ENCODE measurements at regions not wholly inside any gene's neighbourhood (a gene's known extent, or its start where the extent isn't known, plus 50 kb on each side); places are given as distances from the start of the nearest gene placed in this dataset.

DNA sequence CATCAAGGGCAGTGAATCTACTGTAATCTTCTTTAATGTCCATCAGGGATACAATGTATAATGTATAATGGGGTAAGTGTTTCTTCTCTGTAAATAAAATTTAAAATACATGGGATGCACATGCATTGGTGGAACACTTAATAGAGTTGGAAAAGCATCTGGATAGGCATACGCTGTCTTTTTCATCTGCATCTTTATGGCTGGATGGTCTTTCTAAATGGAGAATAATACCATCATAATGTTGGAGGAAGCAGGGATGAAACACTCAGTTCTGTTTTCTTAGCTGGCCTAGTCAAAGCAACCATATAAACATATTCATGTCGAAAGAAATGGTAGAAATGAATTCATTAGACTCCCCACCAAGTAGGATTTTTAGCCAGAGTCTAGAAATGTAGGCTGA is 202.8 kb downstream of the CDCA7 start:
- TF ChIP-seq FOXM1 (IDR thresholded peaks at IDR 0.05; ENCODE audit: borderline replicate concordance) (no peak), ARNT (IDR thresholded peaks at IDR 0.05) (no peak), HDGF (IDR thresholded peaks at IDR 0.05; ENCODE audit: borderline replicate concordance) (no peak), TARDBP (IDR thresholded peaks at IDR 0.05) (no peak), ELF4 (IDR thresholded peaks at IDR 0.05) (no peak), SP1 (IDR thresholded peaks at IDR 0.05) (no peak), CTBP1 (IDR thresholded peaks at IDR 0.05; ENCODE audit: borderline replicate concordance) (no peak), SUZ12 (IDR thresholded peaks at IDR 0.05) (no peak), NFRKB (IDR thresholded peaks at IDR 0.05) (no peak), BHLHE40 (IDR thresholded peaks at IDR 0.05; ENCODE audit: borderline replicate concordance) (no peak)
